ENCODE measurements at regions not wholly inside any gene's neighbourhood (a gene's known extent, or its start where the extent isn't known, plus 50 kb on each side); places are given as distances from the start of the nearest gene placed in this dataset.
"Not testable (repeated sequence)": the region's sequence is repeated elsewhere in the genome, so short reads cannot be mapped to it uniquely, and the experiment has no call there.

GRCh38 chr3:145927736-145928135, 233.2 kb downstream of the PLOD2 start:
- H3K27me3 ChIP-seq (ENCODE audit: control insufficient read depth, insufficient read depth, low read length); H3K4me1 ChIP-seq (ENCODE audit: control insufficient read depth, insufficient read depth, low read length); H3K36me3 ChIP-seq (ENCODE audit: control insufficient read depth, insufficient read depth, low read length); H3K27ac ChIP-seq (ENCODE audit: low read length); H3K4me3 ChIP-seq (ENCODE audit: low read length); DNase-seq; H3K9me3 ChIP-seq (ENCODE audit: control insufficient read depth, low read depth, low read length): not testable (repeated sequence)
- no CpG with 5 or more reads among the region's 21 CpGs for WGBS (ENCODE audit: insufficient coverage, low lambda C conversion rate)

DNA sequence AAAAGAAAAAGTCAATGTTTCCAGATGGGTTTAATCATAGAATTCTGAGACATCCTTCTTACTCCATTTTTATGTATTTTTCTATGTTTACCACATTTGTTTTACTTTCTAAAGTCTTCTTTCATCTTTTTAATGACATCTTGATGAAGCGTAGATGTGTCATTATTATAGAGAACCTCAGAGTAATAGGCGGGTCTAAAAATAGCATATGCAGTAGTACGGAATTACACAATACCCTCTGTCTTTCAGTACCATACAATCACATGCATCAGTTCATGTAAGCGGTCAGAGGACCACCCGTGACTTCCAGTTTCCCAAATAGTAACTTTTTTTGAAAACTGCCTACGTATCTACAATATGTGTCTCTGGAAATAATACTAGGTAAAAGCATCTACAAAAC, 224.0 kb downstream of the PLOD2 start:
- H3K27me3 ChIP-seq (ENCODE audit: control insufficient read depth, insufficient read depth, low read length): no peaks in the 10 kb centered on the region
- H3K9me3 ChIP-seq (ENCODE audit: control insufficient read depth, low read depth, low read length): no peaks in the 10 kb centered on the region
- no peak for DNase-seq
- H3K27ac ChIP-seq (ENCODE audit: low read length): no peak overlapping the region
- no peaks in the 10 kb centered on the region for H3K4me1 ChIP-seq (ENCODE audit: control insufficient read depth, insufficient read depth, low read length)
- no peak overlapping the region for H3K4me3 ChIP-seq (ENCODE audit: low read length)
- no peaks in the 10 kb centered on the region for H3K36me3 ChIP-seq (ENCODE audit: control insufficient read depth, insufficient read depth, low read length)
- 100% methylated on average over 1 of the region's 6 CpGs for WGBS (ENCODE audit: insufficient coverage, low lambda C conversion rate)

DNA sequence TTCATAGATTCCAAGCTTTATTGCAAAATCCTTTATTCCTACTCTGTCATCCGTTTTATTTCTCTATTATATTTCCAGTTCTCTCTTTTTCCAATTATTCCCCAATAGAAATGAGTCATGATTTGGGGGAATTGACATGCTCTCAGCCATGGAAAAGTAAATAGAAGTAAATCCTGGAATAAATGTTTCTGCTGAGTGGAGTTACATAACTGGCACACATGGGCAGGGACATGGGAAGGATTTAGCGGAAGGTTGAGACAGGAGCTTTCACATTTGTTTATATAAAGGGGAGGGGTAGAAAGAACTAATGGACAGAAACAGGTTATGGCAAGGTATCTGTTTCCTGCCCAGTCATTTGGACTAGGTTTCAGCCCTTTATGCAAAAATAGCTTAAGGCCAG, 221.6 kb downstream of the PLOD2 start:
- no peak for DNase-seq
- no peak overlapping the region for H3K27ac ChIP-seq (ENCODE audit: low read length)
- H3K4me3 ChIP-seq (ENCODE audit: low read length): no peak overlapping the region
- H3K4me1 ChIP-seq (ENCODE audit: control insufficient read depth, insufficient read depth, low read length): no peaks in the 10 kb centered on the region
- no peaks in the 10 kb centered on the region for H3K36me3 ChIP-seq (ENCODE audit: control insufficient read depth, insufficient read depth, low read length)
- H3K27me3 ChIP-seq (ENCODE audit: control insufficient read depth, insufficient read depth, low read length): no peaks in the 10 kb centered on the region
- H3K9me3 ChIP-seq (ENCODE audit: control insufficient read depth, low read depth, low read length): no peaks in the 10 kb centered on the region
- 64% methylated on average over 2 of the region's 2 CpGs for WGBS (ENCODE audit: insufficient coverage, low lambda C conversion rate)

DNA sequence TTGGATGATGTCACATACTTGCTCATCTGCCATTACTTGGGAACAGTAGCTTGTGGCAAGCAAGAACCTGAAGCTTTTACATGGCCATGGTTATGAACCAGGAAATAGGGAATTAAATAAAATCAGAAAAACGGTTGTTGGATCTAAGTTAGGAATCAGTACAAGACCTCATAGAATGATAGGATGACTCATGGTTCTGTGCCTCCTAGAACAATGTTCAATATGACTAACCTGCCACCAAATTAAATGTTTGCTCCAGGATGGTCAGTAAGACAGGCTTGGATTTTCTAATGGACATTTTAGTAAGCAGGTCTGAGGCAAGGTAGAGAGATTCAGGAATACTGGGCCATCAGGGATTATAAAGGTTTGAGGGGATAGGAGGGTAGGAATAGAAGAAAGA, 218.9 kb downstream of the PLOD2 start:
- no peaks in the 10 kb centered on the region for H3K4me1 ChIP-seq (ENCODE audit: control insufficient read depth, insufficient read depth, low read length)
- no peak overlapping the region for H3K4me3 ChIP-seq (ENCODE audit: low read length)
- 86% methylated on average over 1 of the region's 1 CpG for WGBS (ENCODE audit: insufficient coverage, low lambda C conversion rate)
- H3K27ac ChIP-seq (ENCODE audit: low read length): no peak overlapping the region
- H3K36me3 ChIP-seq (ENCODE audit: control insufficient read depth, insufficient read depth, low read length): no peaks in the 10 kb centered on the region
- DNase-seq: no peak
- H3K27me3 ChIP-seq (ENCODE audit: control insufficient read depth, insufficient read depth, low read length): no peaks in the 10 kb centered on the region
- no peaks in the 10 kb centered on the region for H3K9me3 ChIP-seq (ENCODE audit: control insufficient read depth, low read depth, low read length)

- no peak for DNase-seq
- Histone ChIP-seq H3K9me3 (ENCODE audit: control insufficient read depth, low read depth, low read length) (no peaks in the 10 kb centered on the region), H3K4me3 (ENCODE audit: low read length) (no peak overlapping the region), H3K4me1 (ENCODE audit: control insufficient read depth, insufficient read depth, low read length) (no peaks in the 10 kb centered on the region), H3K27me3 (ENCODE audit: control insufficient read depth, insufficient read depth, low read length) (no peaks in the 10 kb centered on the region), H3K27ac (ENCODE audit: low read length) (no peak overlapping the region), H3K36me3 (ENCODE audit: control insufficient read depth, insufficient read depth, low read length) (no peaks in the 10 kb centered on the region)
- WGBS (ENCODE audit: insufficient coverage, low lambda C conversion rate): 100% methylated on average over 1 of the region's 2 CpGs
These were observed 217.0 kb downstream of the PLOD2 start for GRCh38 chr3:145943952-145944351.

GRCh38 chr3:145951441-145951840, 209.5 kb downstream of the PLOD2 start:
- Histone ChIP-seq H3K4me1 (ENCODE audit: control insufficient read depth, insufficient read depth, low read length) (no peaks in the 10 kb centered on the region), H3K36me3 (ENCODE audit: control insufficient read depth, insufficient read depth, low read length) (no peaks in the 10 kb centered on the region), H3K27ac (ENCODE audit: low read length) (no peak overlapping the region), H3K4me3 (ENCODE audit: low read length) (no peak overlapping the region), H3K9me3 (ENCODE audit: control insufficient read depth, low read depth, low read length) (no peaks in the 10 kb centered on the region), H3K27me3 (ENCODE audit: control insufficient read depth, insufficient read depth, low read length) (no peaks in the 10 kb centered on the region)
- no peak for DNase-seq
- WGBS (ENCODE audit: insufficient coverage, low lambda C conversion rate): 67% methylated on average over 1 of the region's 2 CpGs

- peak in 1 of 2 donors; percentile 4 for DNase-seq
These were observed 208.4 kb downstream of the PLOD2 start for GRCh38 chr3:145952536-145952935.

GRCh38 chr3:145953316-145953715, 207.7 kb downstream of the PLOD2 start:
- WGBS (ENCODE audit: insufficient coverage, low lambda C conversion rate): no CpG with 5 or more reads among the region's 3 CpGs
- H3K4me3 ChIP-seq (ENCODE audit: low read length): no peak overlapping the region
- no peaks in the 10 kb centered on the region for H3K4me1 ChIP-seq (ENCODE audit: control insufficient read depth, insufficient read depth, low read length)

More at GRCh38 chr3:145952536-145952935, 208.4 kb downstream of the PLOD2 start:
- Histone ChIP-seq H3K9me3 (ENCODE audit: control insufficient read depth, low read depth, low read length) (no peaks in the 10 kb centered on the region), H3K36me3 (ENCODE audit: control insufficient read depth, insufficient read depth, low read length) (no peaks in the 10 kb centered on the region), H3K4me1 (ENCODE audit: control insufficient read depth, insufficient read depth, low read length) (no peaks in the 10 kb centered on the region), H3K27me3 (ENCODE audit: control insufficient read depth, insufficient read depth, low read length) (no peaks in the 10 kb centered on the region), H3K27ac (ENCODE audit: low read length) (no peak overlapping the region), H3K4me3 (ENCODE audit: low read length) (no peak overlapping the region)
- no CpG with 5 or more reads among the region's 4 CpGs for WGBS (ENCODE audit: insufficient coverage, low lambda C conversion rate)

DNA sequence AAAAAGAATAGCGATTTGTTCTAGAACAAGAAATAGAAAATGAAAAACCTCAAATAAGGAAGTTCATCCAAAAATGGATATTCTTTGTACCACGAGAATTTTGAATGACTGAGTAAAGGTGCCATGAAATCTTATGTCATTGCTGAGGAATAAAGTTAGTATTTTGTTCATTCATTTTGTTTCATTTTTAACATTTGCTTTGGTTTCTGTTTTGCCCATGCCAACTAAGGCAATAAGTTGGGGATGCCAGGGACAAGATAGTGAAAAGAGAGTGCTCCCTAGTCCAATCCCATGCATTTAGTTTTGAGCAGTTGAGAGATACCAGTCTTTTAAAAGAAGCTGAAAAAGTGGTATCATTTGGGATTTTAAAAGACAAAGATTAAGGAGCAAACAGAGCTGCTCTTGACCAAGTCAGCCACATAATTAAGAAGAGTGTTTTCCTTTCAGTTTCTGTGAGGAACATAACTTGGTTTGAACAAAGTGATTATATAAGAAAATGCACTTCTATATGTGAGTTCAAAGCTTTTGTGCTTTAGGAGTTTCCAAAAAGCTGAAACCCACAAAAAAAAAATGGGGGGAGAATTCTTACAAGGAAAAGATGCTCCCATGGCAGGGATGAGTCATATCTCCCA, 201.4 kb downstream of the PLOD2 start:
- H3K4me1 ChIP-seq (ENCODE audit: control insufficient read depth, insufficient read depth, low read length): no peaks in the 10 kb centered on the region
- H3K27ac ChIP-seq (ENCODE audit: low read length): no peak overlapping the region
- no peaks in the 10 kb centered on the region for H3K9me3 ChIP-seq (ENCODE audit: control insufficient read depth, low read depth, low read length)
- no peaks in the 10 kb centered on the region for H3K36me3 ChIP-seq (ENCODE audit: control insufficient read depth, insufficient read depth, low read length)
- WGBS (ENCODE audit: insufficient coverage, low lambda C conversion rate): 100% methylated on average over 1 of the region's 2 CpGs
- no peak for DNase-seq
- H3K4me3 ChIP-seq (ENCODE audit: low read length): no peak overlapping the region
- no peaks in the 10 kb centered on the region for H3K27me3 ChIP-seq (ENCODE audit: control insufficient read depth, insufficient read depth, low read length)

More at GRCh38 chr3:145953316-145953715, 207.7 kb downstream of the PLOD2 start:
- DNase-seq: no peak
- H3K27me3 ChIP-seq (ENCODE audit: control insufficient read depth, insufficient read depth, low read length): no peaks in the 10 kb centered on the region
- H3K36me3 ChIP-seq (ENCODE audit: control insufficient read depth, insufficient read depth, low read length): no peaks in the 10 kb centered on the region
- H3K27ac ChIP-seq (ENCODE audit: low read length): no peak overlapping the region
- H3K9me3 ChIP-seq (ENCODE audit: control insufficient read depth, low read depth, low read length): no peaks in the 10 kb centered on the region

- no CpG with 5 or more reads among the region's 2 CpGs for WGBS (ENCODE audit: insufficient coverage, low lambda C conversion rate)
- H3K4me1 ChIP-seq (ENCODE audit: control insufficient read depth, insufficient read depth, low read length): no peaks in the 10 kb centered on the region
- no peak overlapping the region for H3K4me3 ChIP-seq (ENCODE audit: low read length)
- no peaks in the 10 kb centered on the region for H3K27me3 ChIP-seq (ENCODE audit: control insufficient read depth, insufficient read depth, low read length)
- no peak for DNase-seq
- no peaks in the 10 kb centered on the region for H3K36me3 ChIP-seq (ENCODE audit: control insufficient read depth, insufficient read depth, low read length)
- H3K27ac ChIP-seq (ENCODE audit: low read length): no peak overlapping the region
- no peaks in the 10 kb centered on the region for H3K9me3 ChIP-seq (ENCODE audit: control insufficient read depth, low read depth, low read length)
These were observed 197.9 kb downstream of the PLOD2 start for GRCh38 chr3:145963111-145963510.

DNA sequence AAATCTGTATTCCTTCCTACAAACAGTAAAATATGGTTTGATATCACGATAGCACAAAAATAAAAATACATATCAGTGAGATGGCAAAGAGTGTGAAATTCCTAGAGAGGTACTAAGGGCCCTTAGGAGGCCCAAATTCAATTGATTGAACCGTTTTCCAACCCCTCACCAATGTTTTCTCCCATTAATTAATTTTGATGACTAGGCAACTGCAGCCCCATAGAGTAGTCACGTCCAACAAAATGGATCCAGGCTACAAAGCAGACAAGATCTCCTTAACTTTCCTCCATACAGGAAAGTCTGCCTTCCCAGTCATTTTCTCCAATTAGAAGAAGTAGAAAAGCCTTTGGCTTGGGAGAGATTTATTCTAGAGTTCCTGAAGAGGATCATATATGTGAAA, 193.9 kb downstream of the PLOD2 start:
- DNase-seq: no peak
- Histone ChIP-seq H3K36me3 (ENCODE audit: control insufficient read depth, insufficient read depth, low read length) (no peaks in the 10 kb centered on the region), H3K27ac (ENCODE audit: low read length) (no peak overlapping the region), H3K9me3 (ENCODE audit: control insufficient read depth, low read depth, low read length) (no peaks in the 10 kb centered on the region), H3K4me1 (ENCODE audit: control insufficient read depth, insufficient read depth, low read length) (no peaks in the 10 kb centered on the region), H3K4me3 (ENCODE audit: low read length) (no peak overlapping the region), H3K27me3 (ENCODE audit: control insufficient read depth, insufficient read depth, low read length) (no peaks in the 10 kb centered on the region)
- WGBS (ENCODE audit: insufficient coverage, low lambda C conversion rate): 40% methylated on average over 1 of the region's 3 CpGs

Measured in large intestine (tissue), 3 donors.